ENCODE measurements at regions not wholly inside any gene's neighbourhood (a gene's known extent, or its start where the extent isn't known, plus 50 kb on each side); places are given as distances from the start of the nearest gene placed in this dataset.

DNA sequence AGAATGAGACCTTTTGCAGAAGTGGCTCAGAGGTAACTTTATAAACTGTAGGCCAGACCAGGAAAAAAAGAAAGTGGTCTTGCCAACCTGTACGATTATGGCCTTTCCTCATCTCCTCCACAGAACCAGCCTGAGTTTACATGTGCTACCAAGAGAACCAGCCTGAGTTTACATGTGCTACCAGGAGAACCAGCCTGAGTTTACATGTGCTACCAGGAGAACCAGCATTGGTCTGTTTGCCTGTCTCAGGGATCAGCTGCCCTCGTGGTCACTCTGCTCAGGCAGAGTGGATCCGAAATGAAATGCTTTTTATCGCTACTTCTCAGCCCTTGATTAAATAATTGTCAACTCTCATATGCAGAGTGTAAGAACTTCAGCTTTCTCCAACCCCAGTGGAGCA lies 209.9 kb downstream of the SUCLG1 start:
- TF ChIP-seq, protein P1, sequence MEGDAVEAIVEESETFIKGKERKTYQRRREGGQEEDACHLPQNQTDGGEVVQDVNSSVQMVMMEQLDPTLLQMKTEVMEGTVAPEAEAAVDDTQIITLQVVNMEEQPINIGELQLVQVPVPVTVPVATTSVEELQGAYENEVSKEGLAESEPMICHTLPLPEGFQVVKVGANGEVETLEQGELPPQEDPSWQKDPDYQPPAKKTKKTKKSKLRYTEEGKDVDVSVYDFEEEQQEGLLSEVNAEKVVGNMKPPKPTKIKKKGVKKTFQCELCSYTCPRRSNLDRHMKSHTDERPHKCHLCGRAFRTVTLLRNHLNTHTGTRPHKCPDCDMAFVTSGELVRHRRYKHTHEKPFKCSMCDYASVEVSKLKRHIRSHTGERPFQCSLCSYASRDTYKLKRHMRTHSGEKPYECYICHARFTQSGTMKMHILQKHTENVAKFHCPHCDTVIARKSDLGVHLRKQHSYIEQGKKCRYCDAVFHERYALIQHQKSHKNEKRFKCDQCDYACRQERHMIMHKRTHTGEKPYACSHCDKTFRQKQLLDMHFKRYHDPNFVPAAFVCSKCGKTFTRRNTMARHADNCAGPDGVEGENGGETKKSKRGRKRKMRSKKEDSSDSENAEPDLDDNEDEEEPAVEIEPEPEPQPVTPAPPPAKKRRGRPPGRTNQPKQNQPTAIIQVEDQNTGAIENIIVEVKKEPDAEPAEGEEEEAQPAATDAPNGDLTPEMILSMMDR (conservative IDR thresholded peaks at IDR 0.05; ENCODE audit: low read length) = no peak
- Histone ChIP-seq H3K4me1 (ENCODE audit: insufficient read depth, low read length, poor library complexity, severe bottlenecking) (no peaks in the 10 kb centered on the region), H3K79me2 (ENCODE audit: insufficient read depth, low read length) (no peaks in the 10 kb centered on the region), H3F3A (ENCODE audit: low read depth) (no peaks in the 10 kb centered on the region), H4K20me1 (ENCODE audit: insufficient read depth, low read length, poor library complexity, severe bottlenecking) (no peaks in the 10 kb centered on the region), H3K9me2 (replicated peaks; ENCODE audit: low read depth, low read length) (no peaks in the 10 kb centered on the region), H3K4me2 (ENCODE audit: low read depth, low read length, poor library complexity, severe bottlenecking) (no peak overlapping the region), H3K9me3 (ENCODE audit: insufficient read depth, low read depth, low read length) (no peaks in the 10 kb centered on the region), H3K36me3 (ENCODE audit: insufficient read depth, low read length) (no peaks in the 10 kb centered on the region), H3K27me3 (ENCODE audit: insufficient read depth, low read length, poor library complexity, severe bottlenecking) (no peaks in the 10 kb centered on the region), H3K9ac (ENCODE audit: low read depth, low read length, poor library complexity, severe bottlenecking) (no peak overlapping the region), H3K4me3 (ENCODE audit: low read length, poor library complexity, severe bottlenecking) (no peak overlapping the region), H2AFZ (ENCODE audit: low read length) (no peak overlapping the region)

GRCh38 chr2:84247532-84247931 lies 211.5 kb downstream of the SUCLG1 start:
- TF ChIP-seq, protein P1 (conservative IDR thresholded peaks at IDR 0.05; ENCODE audit: low read length) = no peak
- TF ChIP-seq EZH2phosphoT487 (IDR thresholded peaks at IDR 0.05; ENCODE audit: borderline replicate concordance) = no peak
- no peaks in the 10 kb centered on the region for H3K27me3 ChIP-seq (ENCODE audit: insufficient read depth, low read length, poor library complexity, severe bottlenecking)
- no peaks in the 10 kb centered on the region for H3K4me1 ChIP-seq (ENCODE audit: insufficient read depth, low read length, poor library complexity, severe bottlenecking)
- no peak overlapping the region for H3K4me2 ChIP-seq (ENCODE audit: low read depth, low read length, poor library complexity, severe bottlenecking)
- no peaks in the 10 kb centered on the region for H3K36me3 ChIP-seq (ENCODE audit: insufficient read depth, low read length)
- no peaks in the 10 kb centered on the region for H3F3A ChIP-seq (ENCODE audit: low read depth)
- no peak overlapping the region for H2AFZ ChIP-seq (ENCODE audit: low read length)
- no peaks in the 10 kb centered on the region for H3K9me2 ChIP-seq (replicated peaks; ENCODE audit: low read depth, low read length)
- no peak overlapping the region for H3K4me3 ChIP-seq (ENCODE audit: low read length, poor library complexity, severe bottlenecking)
- no peaks in the 10 kb centered on the region for H4K20me1 ChIP-seq (ENCODE audit: insufficient read depth, low read length, poor library complexity, severe bottlenecking)
- no peaks in the 10 kb centered on the region for H3K9me3 ChIP-seq (ENCODE audit: insufficient read depth, low read depth, low read length)
- no peaks in the 10 kb centered on the region for H3K79me2 ChIP-seq (ENCODE audit: insufficient read depth, low read length)
- H3K9ac ChIP-seq (ENCODE audit: low read depth, low read length, poor library complexity, severe bottlenecking) = no peak overlapping the region

GRCh38 chr2:84243788-84244733 lies 215.0 kb downstream of the SUCLG1 start:
- Histone ChIP-seq H2AFZ (ENCODE audit: low read length) (no peak overlapping the region), H3K9ac (ENCODE audit: low read depth, low read length, poor library complexity, severe bottlenecking) (no peak overlapping the region), H3K9me2 (replicated peaks; ENCODE audit: low read depth, low read length) (no peaks in the 10 kb centered on the region; the same call in 1 of the 2 replicates), H3K36me3 (ENCODE audit: insufficient read depth, low read length) (no peaks in the 10 kb centered on the region), H3K4me2 (ENCODE audit: low read depth, low read length, poor library complexity, severe bottlenecking) (no peak overlapping the region), H3K27me3 (ENCODE audit: insufficient read depth, low read length, poor library complexity, severe bottlenecking) (no peaks in the 10 kb centered on the region), H3K4me1 (ENCODE audit: insufficient read depth, low read length, poor library complexity, severe bottlenecking) (no peaks in the 10 kb centered on the region), H3K9me3 (ENCODE audit: insufficient read depth, low read depth, low read length) (no peaks in the 10 kb centered on the region), H3K79me2 (ENCODE audit: insufficient read depth, low read length) (no peaks in the 10 kb centered on the region), H4K20me1 (ENCODE audit: insufficient read depth, low read length, poor library complexity, severe bottlenecking) (no peaks in the 10 kb centered on the region), H3K4me3 (ENCODE audit: low read length, poor library complexity, severe bottlenecking) (no peak overlapping the region), H3F3A (ENCODE audit: low read depth) (no peaks in the 10 kb centered on the region)
- no peak for TF ChIP-seq EZH2phosphoT487 (IDR thresholded peaks at IDR 0.05; ENCODE audit: borderline replicate concordance)
- TF ChIP-seq, protein P1 (conservative IDR thresholded peaks at IDR 0.05; ENCODE audit: low read length) = no peak

Data from Loucy (cell line).